Left renal pelvis (tissue), 4 donors: ENCODE measurements at regions not wholly inside any gene's neighbourhood (a gene's known extent, or its start where the extent isn't known, plus 50 kb on each side); places are given as distances from the start of the nearest gene placed in this dataset.
A peak's percentile ranks its signal among the peaks of the same experiment; 100 is the strongest.
"Not testable (repeated sequence)": the region's sequence is repeated elsewhere in the genome, so short reads cannot be mapped to it uniquely, and the experiment has no call there.

Experiments
- DNase-seq, 4 donors: peaks; one replicate each; pipeline ENCODE4 v3.0.0-alpha.2; 2013; ENCODE audit warnings: low read depth in 4 of 4, low spot score in 3 of 4

- DNase-seq, result not testable (repeated sequence)
Measured at GRCh38 chr20:30378721-30379120, 878.7 kb upstream of the DEFB115 start.

- not testable (repeated sequence) for DNase-seq
Measured at GRCh38 chr20:30384841-30385240, 872.6 kb upstream of the DEFB115 start.

GRCh38 chr20:30386099-30386498 lies 871.4 kb upstream of the DEFB115 start:
- not testable (repeated sequence) for DNase-seq

GRCh38 chr20:30387823-30388222 lies 869.6 kb upstream of the DEFB115 start:
- DNase-seq, result not testable (repeated sequence)

GRCh38 chr20:30393523-30393922 lies 863.9 kb upstream of the DEFB115 start:
- DNase-seq, result not testable (repeated sequence)

- DNase-seq, result not testable (repeated sequence)
Measured at GRCh38 chr20:30397111-30397510, 860.4 kb upstream of the DEFB115 start.

- not testable (repeated sequence) for DNase-seq
Measured at GRCh38 chr20:30405061-30405460, 852.4 kb upstream of the DEFB115 start.

- not testable (repeated sequence) for DNase-seq
Measured at GRCh38 chr20:30405585-30405984, 851.9 kb upstream of the DEFB115 start.

- not testable (repeated sequence) for DNase-seq
Measured at GRCh38 chr20:30406370-30406769, 851.1 kb upstream of the DEFB115 start.

GRCh38 chr20:30412972-30413371 lies 844.5 kb upstream of the DEFB115 start:
- DNase-seq, result no peak

- DNase-seq, result not testable (repeated sequence)
Measured at GRCh38 chr20:30417387-30417786, 840.1 kb upstream of the DEFB115 start.

GRCh38 chr20:30418378-30418777 lies 839.1 kb upstream of the DEFB115 start:
- not testable (repeated sequence) for DNase-seq

- no peak for DNase-seq
Measured at GRCh38 chr20:30419466-30419865, 838.0 kb upstream of the DEFB115 start.

- peak in 1 of 4 donors; percentile 0 for DNase-seq
Measured at GRCh38 chr20:30419871-30420420, 837.5 kb upstream of the DEFB115 start.
